ENCODE measurements at regions not wholly inside any gene's neighbourhood (a gene's known extent, or its start where the extent isn't known, plus 50 kb on each side); places are given as distances from the start of the nearest gene placed in this dataset.
"Not testable (repeated sequence)": the region's sequence is repeated elsewhere in the genome, so short reads cannot be mapped to it uniquely, and the experiment has no call there.

DNA sequence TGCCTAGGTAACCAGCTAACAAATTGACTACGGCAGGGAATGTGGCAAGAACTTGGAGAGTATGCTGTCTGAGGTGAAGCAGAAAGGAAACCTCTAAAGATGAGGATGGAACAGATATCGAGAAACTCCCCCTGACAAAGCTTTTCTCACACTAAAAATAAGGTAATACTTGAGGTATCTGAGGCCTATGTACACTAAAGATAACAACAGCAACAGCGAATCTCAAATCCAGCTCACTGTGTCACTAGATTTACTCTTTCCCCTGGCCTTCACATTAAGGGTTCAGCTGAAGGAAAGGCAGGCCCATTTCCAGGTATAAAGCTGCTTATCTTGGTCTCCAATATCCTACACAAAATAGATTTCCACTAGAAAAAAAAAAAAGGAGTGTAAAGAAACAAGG, 518.0 kb downstream of the KCNT2 start:
- no peak for DNase-seq (ENCODE audit: low spot score)

DNA sequence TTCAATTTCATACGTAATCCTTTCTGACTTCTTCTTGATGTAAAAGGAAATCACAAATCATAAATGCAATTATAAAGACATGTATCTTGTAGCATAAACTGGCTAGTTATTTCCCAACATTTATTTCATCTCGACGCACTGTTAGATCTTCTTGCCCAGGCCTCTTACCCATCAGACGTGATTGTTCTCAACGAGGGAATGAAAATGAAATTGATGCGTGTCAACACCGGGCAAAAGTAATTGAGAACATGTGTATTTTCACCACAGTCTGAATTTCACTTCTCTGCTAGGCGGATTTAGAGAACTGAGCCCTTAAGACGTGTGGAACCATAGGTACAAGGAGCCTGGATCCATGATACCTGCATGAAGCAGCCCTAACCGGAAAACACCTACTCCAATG, 519.7 kb downstream of the KCNT2 start:
- DNase-seq (ENCODE audit: low spot score), result no peak

DNA sequence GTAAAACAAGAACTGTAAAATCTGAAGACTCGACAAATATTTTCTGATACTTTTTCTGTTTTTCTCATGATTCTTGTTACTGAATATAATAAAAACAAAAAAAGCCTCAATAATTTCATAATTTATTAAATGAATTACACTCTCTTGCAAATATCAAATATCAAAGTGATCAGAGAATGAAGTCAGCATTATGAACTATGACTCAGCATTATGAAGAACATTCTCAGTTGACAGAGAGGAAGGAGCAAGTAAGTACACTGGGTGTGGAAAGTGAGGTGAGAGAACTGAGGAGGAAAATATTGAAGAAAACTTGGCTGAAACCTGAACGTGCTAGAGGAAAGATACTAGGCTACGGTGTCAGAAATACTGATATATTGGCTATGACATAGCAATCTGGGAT, 529.5 kb downstream of the KCNT2 start:
- DNase-seq (ENCODE audit: low spot score), result no peak

DNA sequence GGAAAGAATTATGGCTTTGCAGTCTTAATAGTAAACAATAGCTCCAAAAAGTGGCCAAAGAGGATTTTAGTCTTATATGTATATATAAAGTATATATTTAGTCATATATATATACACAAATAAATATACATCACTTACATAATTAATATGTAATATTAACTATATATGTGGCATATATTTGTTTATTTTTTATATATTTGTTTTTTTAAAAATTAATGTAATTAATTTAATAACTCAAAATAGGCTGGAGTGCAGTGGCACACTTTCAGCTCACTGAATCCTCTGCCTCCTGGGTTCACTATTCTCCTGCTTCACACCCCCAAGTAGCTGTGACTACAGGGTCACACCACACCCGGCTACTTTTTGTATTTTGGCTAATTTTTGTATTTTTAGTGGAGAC, 532.6 kb downstream of the KCNT2 start:
- DNase-seq (ENCODE audit: low spot score), result no peak

DNA sequence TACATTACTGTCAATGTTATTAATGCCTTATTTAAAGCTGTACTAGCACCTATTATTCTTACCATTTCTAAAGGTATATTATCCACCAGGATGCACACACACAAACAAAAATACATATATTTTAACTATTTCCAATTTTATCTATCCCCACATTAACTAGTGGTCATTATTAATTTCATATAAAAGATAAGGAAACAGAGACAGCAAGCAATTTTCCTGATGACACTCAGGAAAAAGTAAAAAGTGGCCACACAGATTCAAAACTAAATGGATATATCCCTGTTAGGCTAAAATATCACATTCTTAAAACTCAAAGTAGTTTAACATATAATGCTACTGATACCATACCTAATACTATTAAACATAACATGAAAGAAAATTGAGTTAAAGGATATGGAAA, 534.1 kb downstream of the KCNT2 start:
- DNase-seq (ENCODE audit: low spot score), result no peak

DNA sequence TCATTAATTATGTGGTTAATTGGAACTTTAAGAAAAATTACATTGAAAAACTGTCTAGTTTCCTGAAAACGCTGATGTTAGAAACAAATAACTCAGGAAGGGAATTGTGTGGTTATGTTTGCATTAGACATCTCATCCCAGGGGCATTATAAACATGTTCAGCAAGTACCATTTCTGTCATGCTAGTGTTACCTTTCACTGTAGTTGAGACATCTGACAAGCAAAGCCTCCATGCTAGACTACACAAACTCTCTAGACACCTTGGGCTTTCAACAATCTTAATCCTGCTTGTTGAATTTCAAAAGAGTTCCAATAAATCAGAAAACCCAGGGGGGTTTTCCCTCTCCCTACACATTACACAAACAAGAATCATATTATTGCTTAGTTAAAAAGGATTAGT, 536.8 kb downstream of the KCNT2 start:
- DNase-seq (ENCODE audit: low spot score), result no peak

DNA sequence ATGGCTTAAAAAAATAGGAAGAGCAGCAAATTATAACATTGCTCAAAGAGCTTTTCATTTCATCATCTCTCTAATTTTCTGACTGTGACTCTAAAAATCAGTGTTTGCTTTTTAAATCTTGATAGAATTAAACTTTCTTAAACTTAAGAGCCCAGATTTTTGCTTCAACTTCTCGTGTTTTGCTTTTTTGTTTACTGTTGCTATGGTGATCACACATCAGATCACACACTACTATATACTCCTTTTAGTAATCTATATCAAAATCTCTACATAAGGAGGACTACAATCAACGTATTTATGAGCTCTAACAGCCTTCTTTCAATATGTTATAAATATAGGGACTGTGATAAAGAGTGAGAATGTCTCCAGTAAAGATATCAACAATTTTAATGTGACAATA, 537.3 kb downstream of the KCNT2 start:
- no peak for DNase-seq (ENCODE audit: low spot score)

DNA sequence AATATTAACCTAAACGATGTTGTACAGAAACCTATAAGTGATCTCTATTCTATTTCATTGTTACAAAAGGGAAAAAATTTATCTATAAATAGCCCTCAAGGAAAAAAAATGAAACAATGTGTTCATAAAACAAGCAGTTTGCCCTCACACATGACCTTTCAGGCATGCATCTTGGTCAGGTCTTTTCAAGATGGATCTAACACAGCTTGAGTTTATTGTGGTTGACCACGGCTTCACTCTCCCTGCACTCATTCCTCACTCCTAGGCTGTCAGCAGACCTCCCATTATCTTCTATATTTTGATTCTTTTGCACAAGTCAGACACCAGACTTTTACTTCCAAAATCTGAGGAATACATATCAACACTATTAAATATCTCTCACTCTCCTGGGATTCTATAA, 544.3 kb downstream of the KCNT2 start:
- DNase-seq (ENCODE audit: low spot score), result no peak

DNA sequence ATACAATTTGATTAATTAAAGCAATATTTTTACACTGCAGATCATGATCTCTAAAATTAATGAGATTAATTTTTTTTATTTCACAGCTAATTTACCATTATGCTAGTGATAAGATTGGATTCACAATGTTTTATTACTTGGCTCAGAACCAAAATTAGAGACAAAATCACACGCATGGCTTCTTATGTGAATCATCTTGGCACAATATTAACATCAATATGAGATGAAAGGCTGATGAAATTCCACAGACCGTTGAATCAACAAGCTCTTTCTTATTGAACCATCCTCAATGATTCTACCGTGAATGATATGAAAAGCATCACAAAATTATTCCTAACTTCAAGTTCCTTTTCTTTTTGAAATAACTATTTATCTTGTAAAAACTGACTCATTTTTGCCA, 544.9 kb downstream of the KCNT2 start:
- DNase-seq (ENCODE audit: low spot score), result no peak

DNA sequence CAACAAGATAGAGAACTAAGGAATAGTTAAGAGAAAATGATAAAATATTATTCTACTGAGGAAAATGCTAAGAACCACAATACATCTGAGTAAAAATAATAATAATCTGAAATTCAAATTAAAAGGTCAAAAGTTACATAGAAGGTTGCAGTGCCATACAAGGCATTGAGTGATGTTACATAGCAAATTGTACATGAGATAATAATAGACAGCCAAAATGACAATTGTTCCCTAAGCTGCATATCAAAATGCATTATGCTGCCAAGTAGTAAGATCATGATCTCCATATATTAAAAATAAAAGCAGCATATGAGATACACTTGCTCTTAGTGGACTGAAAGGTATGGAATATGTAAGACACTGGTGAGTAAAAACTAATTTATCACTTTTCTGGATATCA, 547.7 kb downstream of the KCNT2 start:
- DNase-seq (ENCODE audit: low spot score), result no peak

DNA sequence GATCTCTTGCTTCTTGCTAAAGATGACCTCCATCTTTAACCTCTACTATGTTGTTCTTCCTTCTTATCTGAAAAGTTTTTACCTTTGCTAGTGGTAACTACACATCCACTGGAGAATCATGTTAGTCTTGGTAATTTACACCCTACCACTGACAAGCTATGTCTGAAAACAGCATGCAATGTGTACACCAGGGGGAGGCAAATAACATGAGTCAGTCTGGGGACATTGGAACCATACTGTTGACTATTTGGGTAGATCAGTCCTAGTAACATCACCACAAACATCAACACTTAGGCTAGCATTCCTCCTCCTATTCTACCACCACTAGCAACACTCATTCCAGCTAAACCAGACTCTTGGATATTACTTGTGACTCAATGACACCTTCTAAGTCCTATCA, 549.0 kb downstream of the KCNT2 start:
- no peak for DNase-seq (ENCODE audit: low spot score)

DNA sequence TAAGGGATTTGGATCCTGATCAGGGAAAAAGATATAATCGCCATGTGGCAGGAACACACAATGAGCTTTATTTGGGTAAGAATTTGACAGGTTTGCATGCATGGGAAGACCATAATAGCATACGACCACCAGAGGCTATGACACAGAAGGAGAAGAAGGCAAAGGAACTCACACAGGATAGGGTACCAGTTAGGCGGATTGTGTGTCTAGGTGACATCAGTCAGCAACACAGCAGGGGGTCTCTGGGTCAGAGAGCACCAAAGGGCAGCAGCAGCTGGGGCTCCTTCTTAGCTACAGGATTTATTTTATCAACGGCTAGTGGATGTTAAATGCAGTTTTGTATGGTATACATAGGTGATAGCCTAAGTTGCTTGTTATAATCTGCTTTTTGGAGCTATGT, 551.3 kb downstream of the KCNT2 start:
- no peak for DNase-seq (ENCODE audit: low spot score)

DNA sequence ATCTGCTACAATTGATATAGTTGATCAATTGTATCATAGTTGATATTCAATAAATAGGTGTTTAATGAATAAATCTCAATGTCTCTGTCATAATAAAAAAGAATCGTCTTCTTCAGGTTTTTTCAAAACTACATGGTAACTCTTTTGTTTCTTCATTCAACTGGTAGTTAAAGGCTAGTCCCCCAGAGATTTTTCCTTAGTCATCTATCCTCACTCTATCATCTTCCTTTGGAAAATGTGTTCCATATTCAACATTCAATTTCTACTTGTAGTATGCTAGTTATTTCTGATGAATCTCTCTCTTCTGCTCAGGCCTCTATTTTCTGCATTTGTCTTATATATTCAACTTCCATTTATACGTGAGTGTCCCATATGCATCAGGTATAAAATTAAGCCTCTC, 558.8 kb downstream of the KCNT2 start:
- DNase-seq (ENCODE audit: low spot score), result no peak

DNA sequence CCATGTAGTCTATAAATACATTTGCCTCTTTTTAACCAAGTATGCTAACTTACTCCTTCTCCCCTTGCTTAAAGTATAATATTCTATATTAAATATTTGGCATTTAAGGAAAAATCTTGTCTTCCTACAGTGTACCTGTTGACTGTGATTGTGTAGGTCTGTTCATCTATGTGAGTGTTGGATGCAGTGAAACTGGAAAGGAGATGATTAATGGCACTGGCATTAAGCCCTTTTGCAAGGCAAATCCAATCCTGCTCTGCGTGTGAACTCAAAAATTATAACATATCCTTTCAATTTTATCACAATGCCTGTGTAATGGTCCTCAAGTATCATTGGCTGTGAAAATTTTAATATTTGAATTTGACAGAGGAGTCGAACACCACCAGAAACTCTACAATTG, 565.0 kb downstream of the KCNT2 start:
- no peak for DNase-seq (ENCODE audit: low spot score)

DNA sequence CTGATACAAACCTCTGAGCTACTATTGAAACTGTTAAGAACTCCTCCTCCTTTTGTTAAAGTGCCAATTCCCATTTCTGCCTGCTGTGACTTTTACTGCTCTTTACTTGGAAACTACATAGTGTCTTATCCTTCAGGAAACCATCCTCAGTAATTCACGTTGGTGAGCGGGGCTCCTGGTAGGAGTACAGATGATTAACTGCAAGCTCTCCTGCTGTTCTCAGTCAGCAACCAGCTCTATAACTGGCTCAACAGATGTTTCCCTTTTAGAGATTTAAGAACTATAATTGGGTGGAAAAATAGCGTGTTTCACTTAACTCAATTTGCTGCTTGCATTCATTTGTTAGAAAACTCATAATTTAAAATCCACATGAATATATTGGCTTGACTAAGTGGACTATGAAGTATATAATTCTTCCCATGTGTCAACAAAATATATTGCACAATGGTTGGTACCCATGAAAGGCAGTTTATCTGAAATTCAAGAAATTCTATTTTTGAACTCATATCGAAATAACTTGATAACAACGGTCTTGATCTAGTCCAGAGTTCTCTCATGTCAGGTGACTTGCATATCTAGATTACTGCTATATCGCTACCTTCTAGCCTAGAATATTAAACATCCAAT, 574.0 kb downstream of the KCNT2 start:
- DNase-seq (ENCODE audit: low spot score), result no peak

DNA sequence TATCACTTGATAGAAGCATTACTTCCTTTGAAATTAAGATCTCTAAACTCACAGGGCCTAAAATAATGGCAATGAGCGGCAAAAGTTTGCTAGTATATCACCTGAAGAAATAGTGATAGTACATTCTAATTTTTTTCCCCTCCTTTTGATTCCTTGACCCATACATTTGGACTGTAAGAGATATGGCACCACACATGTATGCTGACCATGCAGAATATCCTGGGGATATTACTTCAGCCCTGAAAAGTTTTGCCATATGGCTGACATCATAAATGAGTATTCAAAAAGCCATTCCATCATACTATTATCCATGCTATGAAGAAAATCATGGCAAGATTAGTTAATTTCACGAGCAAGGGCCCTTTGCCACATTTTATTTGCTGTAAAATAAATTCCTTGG, 576.9 kb downstream of the KCNT2 start:
- not testable (repeated sequence) for DNase-seq (ENCODE audit: low spot score)

DNA sequence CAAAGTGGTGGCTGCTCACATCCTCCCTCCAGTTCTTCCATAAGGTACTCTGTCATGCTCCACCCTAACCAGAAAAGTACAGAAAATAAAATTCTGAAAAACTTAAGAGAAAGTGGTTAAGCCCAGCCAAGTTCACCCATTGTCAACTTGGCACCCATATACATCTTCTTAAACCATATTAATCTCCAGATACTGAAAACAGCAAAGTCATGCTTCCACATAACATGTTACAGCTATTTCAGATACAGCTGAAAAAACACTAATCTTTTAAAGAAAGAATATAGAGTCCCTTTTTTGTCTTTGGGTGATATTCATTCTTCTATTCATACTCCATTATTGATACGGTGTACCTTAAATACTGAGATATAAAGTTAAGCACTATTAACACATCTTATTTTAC, 577.8 kb downstream of the KCNT2 start:
- no peak for DNase-seq (ENCODE audit: low spot score)

DNA sequence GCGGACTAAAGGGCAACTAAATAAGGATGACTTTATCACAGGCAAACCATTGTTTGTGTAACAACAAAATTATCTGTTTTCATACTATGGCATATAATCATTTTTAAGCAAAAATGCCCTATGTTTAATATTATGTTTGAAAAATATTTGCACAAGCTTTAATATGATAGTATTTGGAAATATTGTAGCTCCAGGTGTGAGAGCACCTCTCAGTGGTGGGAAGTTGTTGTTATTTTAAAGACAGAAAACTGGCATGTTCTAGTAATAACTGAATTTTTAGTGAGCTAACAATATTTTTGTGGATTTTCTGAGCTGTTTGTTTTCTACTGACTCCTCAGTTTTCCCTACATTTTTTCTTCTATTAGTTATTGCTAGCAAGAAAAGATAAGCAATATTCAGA, 578.8 kb downstream of the KCNT2 start:
- DNase-seq (ENCODE audit: low spot score), result no peak

DNA sequence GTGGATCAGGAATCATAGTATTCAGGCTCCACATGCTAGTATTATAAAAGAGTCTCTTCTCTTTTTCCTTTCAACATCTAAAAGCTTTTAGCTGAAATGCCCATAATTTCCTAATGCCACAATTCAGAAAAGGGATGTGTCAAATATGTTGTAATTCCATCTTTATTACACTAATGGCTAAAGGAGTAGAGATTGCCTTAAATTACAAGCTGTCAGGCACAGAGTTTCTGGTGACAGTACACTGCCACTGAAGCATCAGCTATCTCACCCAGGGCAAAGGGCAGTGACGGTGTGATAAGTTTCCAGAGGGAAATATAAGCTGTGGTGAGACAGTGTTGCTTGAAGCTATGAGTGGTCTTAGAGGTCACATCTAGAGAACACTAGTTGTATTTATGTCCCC, 581.1 kb downstream of the KCNT2 start:
- no peak for DNase-seq (ENCODE audit: low spot score)

DNA sequence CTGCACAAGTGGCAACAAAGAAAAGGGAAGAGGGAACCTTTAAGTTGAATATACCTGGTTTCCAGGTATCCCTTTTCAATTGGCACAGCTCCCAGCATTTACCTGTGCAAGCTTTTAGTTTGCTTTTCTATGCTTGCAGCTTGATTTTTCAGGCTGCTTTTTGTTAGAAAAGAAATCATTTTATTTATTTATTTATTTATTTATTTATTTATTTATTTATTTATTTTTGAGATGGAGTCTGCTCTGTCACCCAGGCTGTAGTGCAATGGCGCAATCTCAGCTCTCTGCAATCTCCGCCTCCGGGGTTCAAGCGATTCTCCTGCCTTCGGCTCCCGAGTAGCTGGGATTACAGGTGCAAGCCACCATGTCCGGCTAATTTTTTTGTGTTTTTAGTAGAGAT, 587.1 kb downstream of the KCNT2 start:
- DNase-seq (ENCODE audit: low spot score), result not testable (repeated sequence)

DNA sequence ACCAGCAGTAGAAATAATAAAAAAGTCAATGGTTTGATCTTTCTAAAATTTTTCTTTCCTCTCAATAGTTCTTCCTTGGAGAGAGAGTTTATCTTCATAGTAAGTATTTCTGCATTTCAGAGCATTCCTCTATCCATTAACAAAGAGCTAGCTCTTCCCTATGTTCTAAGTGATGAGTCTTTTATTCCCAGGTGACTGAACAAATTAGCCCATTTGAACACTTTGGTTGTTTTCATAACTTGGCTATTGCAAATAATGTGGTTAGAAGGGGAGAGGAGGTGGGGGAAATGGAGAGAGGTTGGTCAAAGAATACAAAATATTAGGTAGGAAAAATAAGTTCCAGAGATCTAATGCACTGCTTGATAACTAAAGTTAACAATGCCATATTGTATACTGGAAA, 598.9 kb downstream of the KCNT2 start:
- DNase-seq (ENCODE audit: low spot score), result no peak

DNA sequence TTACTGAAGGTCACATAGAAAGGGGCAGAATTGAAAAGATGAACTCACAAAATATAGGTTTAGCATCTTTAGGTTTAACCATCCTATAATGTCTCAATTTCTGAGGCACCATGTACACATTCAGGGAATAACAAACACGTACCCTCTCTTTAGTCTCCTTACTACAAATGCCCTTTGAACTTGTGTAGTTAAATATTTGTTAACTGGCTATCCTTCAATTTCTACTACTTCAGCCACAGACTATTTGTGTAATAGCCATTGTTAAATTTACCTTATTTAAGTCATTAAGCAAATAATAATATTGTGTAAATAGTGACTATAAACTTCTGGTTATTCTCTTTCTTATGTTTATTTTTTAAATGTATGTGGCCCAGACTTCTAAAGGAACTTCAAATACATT, 600.5 kb downstream of the KCNT2 start:
- DNase-seq (ENCODE audit: low spot score), result no peak

DNA sequence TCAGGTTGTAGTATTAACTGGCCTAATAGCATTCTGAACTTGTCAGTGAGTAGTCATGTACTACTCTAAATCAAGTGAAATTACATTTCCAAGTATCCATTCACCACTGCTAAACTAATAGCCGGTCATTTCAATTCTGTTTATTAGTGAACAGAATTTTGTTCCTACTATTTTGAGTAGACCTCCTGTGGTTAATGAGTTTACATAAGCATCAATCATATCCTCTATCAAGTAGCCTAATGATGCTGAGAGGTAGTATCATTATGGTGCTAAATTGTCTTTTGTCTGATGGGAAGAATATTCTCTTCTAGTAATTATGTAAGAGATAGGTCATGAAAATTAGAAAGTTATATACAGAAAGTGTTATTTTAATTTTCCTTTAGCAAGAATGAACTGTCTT, 602.8 kb downstream of the KCNT2 start:
- no peak for DNase-seq (ENCODE audit: low spot score)

DNA sequence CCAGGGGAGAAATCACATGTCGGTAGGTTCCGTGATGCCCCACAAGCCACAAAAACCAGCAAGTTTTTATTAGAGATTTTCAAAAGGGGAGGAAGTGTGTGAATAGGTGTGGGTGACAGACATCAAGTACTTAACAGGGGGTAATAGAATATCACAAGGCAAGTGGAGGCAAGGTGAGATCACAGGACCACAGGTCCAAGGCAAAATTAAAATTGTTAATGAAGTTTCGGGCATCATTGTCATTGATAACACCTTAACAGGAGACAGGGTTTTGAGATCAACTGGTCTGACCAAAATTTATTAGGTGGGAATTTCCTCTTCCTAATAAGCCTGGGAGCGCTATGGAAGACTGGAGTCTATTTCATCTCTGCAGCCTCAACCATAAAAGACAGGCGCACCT, 603.9 kb downstream of the KCNT2 start:
- not testable (repeated sequence) for DNase-seq (ENCODE audit: low spot score)

DNA sequence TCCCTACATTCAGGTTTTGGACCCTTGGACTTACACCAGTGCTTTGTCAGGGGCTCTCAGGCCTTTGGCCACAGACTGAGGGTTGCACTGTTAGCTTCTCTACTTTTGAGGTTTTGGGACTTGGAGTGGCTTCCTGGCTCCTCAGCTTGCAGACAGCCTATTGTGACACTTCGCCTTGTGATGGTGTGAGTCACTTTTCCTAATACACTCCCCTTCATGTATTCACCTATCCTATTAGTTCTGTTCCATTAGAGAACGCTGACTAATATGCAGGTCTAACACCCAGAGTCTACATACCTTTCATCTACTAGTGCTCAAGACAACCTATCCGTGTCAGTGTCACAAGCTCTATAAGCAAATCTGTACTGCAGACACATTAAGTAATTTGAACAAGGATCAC, 605.3 kb downstream of the KCNT2 start:
- no peak for DNase-seq (ENCODE audit: low spot score)
